GM23338 (cell line): ENCODE measurements at regions not wholly inside any gene's neighbourhood (a gene's known extent, or its start where the extent isn't known, plus 50 kb on each side); places are given as distances from the start of the nearest gene placed in this dataset.

Source experiments
- ATAC-seq: fragments of 200-7000 bp; cut with Tn5 transposase; 3 replicates; pipeline ENCODE4 v1.9.1; 2020
- DNase-seq: peaks from one replicate; pipeline ENCODE4 v3.0.0-alpha.2; 2015; ENCODE audit warnings: low spot score
- H2AFZ ChIP-seq: fragments of 200-600 bp; sonication (generic); 2 replicates; pipeline ENCODE4 v1.8.0; 2016; ENCODE audit warnings: antibody characterized with exemption, mild to moderate bottlenecking, moderate library complexity
- H3F3A ChIP-seq: fragments of 200-600 bp; sonication (generic); replicated peaks from 2 replicates; pipeline ENCODE4 v1.8.0; 2017; ENCODE audit warnings: antibody characterized with exemption, mixed run types, low read depth
- H3K27ac ChIP-seq: fragments of 200-600 bp; sonication (generic); 2 replicates; pipeline ENCODE4 v1.6.1; 2016; ENCODE audit warnings: low read depth
- H3K27me3 ChIP-seq: fragments of 200-600 bp; sonication (generic); 2 replicates; pipeline ENCODE4 v1.8.0; 2016; ENCODE audit warnings: mild to moderate bottlenecking, mixed run types, moderate library complexity; ENCODE audit not compliant: insufficient read depth
- H3K36me3 ChIP-seq: fragments of 200-600 bp; sonication (generic); 2 replicates; pipeline ENCODE4 v1.8.0; 2016; ENCODE audit warnings: mild to moderate bottlenecking; ENCODE audit not compliant: insufficient read depth
- H3K4me1 ChIP-seq: fragments of 200-600 bp; sonication (generic); 2 replicates; pipeline ENCODE4 v1.8.0; 2016; ENCODE audit warnings: mild to moderate bottlenecking, moderate library complexity; ENCODE audit not compliant: insufficient read depth
- H3K4me2 ChIP-seq: fragments of 200-600 bp; sonication (generic); 2 replicates; pipeline ENCODE4 v1.7.1; 2017; ENCODE audit warnings: mixed run types
- H3K4me3 ChIP-seq: fragments of 200-600 bp; sonication (generic); 2 replicates; pipeline ENCODE4 v1.6.1; 2016; ENCODE audit warnings: mixed run types
- H3K79me2 ChIP-seq: fragments of 200-600 bp; sonication (generic); replicated peaks from 2 replicates; pipeline ENCODE4 v1.8.0; 2017; ENCODE audit warnings: mild to moderate bottlenecking; ENCODE audit not compliant: insufficient read depth
- H3K9me2 ChIP-seq: fragments of 200-600 bp; sonication (generic); 2 replicates; pipeline ENCODE4 v1.8.0; 2017; ENCODE audit not compliant: insufficient read depth
- H4K20me1 ChIP-seq: fragments of 200-600 bp; sonication (generic); replicated peaks from 2 replicates; pipeline ENCODE4 v1.8.0; 2017; ENCODE audit warnings: mild to moderate bottlenecking; ENCODE audit not compliant: insufficient read depth
- H3K27ac Mint-ChIP-seq: 2 replicates; pipeline ENCODE4 v1.8.0; 2020; ENCODE audit warnings: inconsistent platforms, mild to moderate bottlenecking, moderate library complexity, mixed read lengths
- H3K27me3 Mint-ChIP-seq: 3 replicates; pipeline ENCODE4 v1.8.0; 2022; ENCODE audit warnings: low read depth, mild to moderate bottlenecking, moderate library complexity, mixed read lengths, inconsistent platforms; ENCODE audit not compliant: insufficient read depth, poor library complexity
- H3K36me3 Mint-ChIP-seq: 3 replicates; pipeline ENCODE4 v1.8.0; 2021; ENCODE audit warnings: low read depth, mild to moderate bottlenecking, inconsistent platforms, moderate library complexity, mixed read lengths
- H3K4me1 Mint-ChIP-seq: 3 replicates; pipeline ENCODE4 v1.8.0; 2020; ENCODE audit warnings: mild to moderate bottlenecking, inconsistent platforms, mixed read lengths
- H3K4me3 Mint-ChIP-seq: 3 replicates; pipeline ENCODE4 v1.8.0; 2021; ENCODE audit warnings: moderate library complexity, mild to moderate bottlenecking, inconsistent platforms, mixed read lengths
- H3K9me3 Mint-ChIP-seq: 3 replicates; pipeline ENCODE4 v1.8.0; 2020; ENCODE audit warnings: moderate library complexity, mild to moderate bottlenecking, inconsistent platforms, mixed read lengths
- CREB1 ChIP-seq: fragments of 250-450 bp; sonication (Bioruptor Pico); IDR thresholded peaks from 2 replicates; pipeline ENCODE4 v1.5.0; 2020; ENCODE audit warnings: low read depth, mild to moderate bottlenecking, moderate library complexity
- CTCF ChIP-seq, 2 experiments: fragments of 200-600 bp in 1 of 2; sonication (generic) in 1 of 2; conservative IDR thresholded peaks; 2 replicates each; pipeline versions ENCODE4 v1.5.1 to v1.6.1; 2016 to 2017; ENCODE audit warnings: antibody characterized with exemption in 2 of 2, low read depth in 2 of 2, mild to moderate bottlenecking in 2 of 2, moderate library complexity in 1 of 2
- ETS1 ChIP-seq: IDR thresholded peaks from 2 replicates; pipeline ENCODE4 v1.6.1; 2016; ENCODE audit warnings: antibody characterized with exemption
- EZH2phosphoT487 ChIP-seq: fragments of 200-600 bp; sonication (generic); IDR thresholded peaks from one replicate; pipeline ENCODE4 v1.8.1; 2018; ENCODE audit warnings: antibody characterized with exemption; ENCODE audit not compliant: unreplicated experiment
- JUNB ChIP-seq: IDR thresholded peaks from one replicate; pipeline ENCODE4 v1.6.1; 2016; ENCODE audit warnings: antibody characterized with exemption; ENCODE audit not compliant: unreplicated experiment

- Histone ChIP-seq H3K79me2 (no peaks in the 10 kb centered on the region), H3K4me1 (no peaks in the 10 kb centered on the region), H3K36me3 (no peaks in the 10 kb centered on the region), H2AFZ (no peak overlapping the region), H3K27me3 (no peaks in the 10 kb centered on the region), H3K4me3 (no peak overlapping the region), H3K9me2 (no peaks in the 10 kb centered on the region), H4K20me1 (no peaks in the 10 kb centered on the region), H3K27ac (no peak overlapping the region), H3F3A (no peaks in the 10 kb centered on the region), H3K4me2 (no peak overlapping the region)
- H3K27me3 Mint-ChIP-seq = peaks cover 20% of the 10 kb centered on the region
- TF ChIP-seq CTCF (conservative IDR thresholded peaks at IDR 0.05; ENCODE audit: low read depth in 2 of 2) (no peak), JUNB (no peak), ETS1 (no peak), CREB1 (CRISPR knock-in tag) (no peak), EZH2phosphoT487 (no peak)
- H3K9me3 Mint-ChIP-seq = peaks cover 6% of the 10 kb centered on the region; the same call in 2 of the 3 replicates
- ATAC-seq (no peak), DNase-seq (no peak)
- H3K27ac Mint-ChIP-seq = no peak overlapping the region
- H3K4me3 Mint-ChIP-seq = no peak overlapping the region
- peaks cover 4% of the 10 kb centered on the region for H3K4me1 Mint-ChIP-seq
- H3K36me3 Mint-ChIP-seq = no peaks in the 10 kb centered on the region
Observed at GRCh38 chr17:73707358-73707757, 63.1 kb upstream of the SDK2 start.

GRCh38 chr17:73710095-73710592, 65.9 kb upstream of the SDK2 start:
- Histone ChIP-seq H3K4me2 (no peak overlapping the region; the same call in 1 of the 2 replicates), H3K9me2 (no peaks in the 10 kb centered on the region), H3K27ac (no peak overlapping the region), H2AFZ (no peak overlapping the region), H4K20me1 (no peaks in the 10 kb centered on the region), H3F3A (no peaks in the 10 kb centered on the region), H3K4me3 (no peak overlapping the region), H3K27me3 (no peaks in the 10 kb centered on the region), H3K4me1 (no peaks in the 10 kb centered on the region), H3K79me2 (no peaks in the 10 kb centered on the region), H3K36me3 (no peaks in the 10 kb centered on the region)
- Mint-ChIP-seq H3K4me1 (peaks cover 4% of the 10 kb centered on the region), H3K36me3 (no peaks in the 10 kb centered on the region), H3K27me3 (peaks cover 28% of the 10 kb centered on the region), H3K4me3 (no peak overlapping the region), H3K9me3 (peaks cover 6% of the 10 kb centered on the region; the same call in 2 of the 3 replicates), H3K27ac (no peak overlapping the region)
- peak; percentile 90 for DNase-seq
- peak; percentile 92 for ATAC-seq
- TF ChIP-seq CTCF (conservative IDR thresholded peaks at IDR 0.05; ENCODE audit: low read depth in 2 of 2) = peak; percentile 78 to 92
- TF ChIP-seq EZH2phosphoT487 = no peak
